ENCODE measurements at regions not wholly inside any gene's neighbourhood (a gene's known extent, or its start where the extent isn't known, plus 50 kb on each side); places are given as distances from the start of the nearest gene placed in this dataset.

GRCh38 chr15:47439146-47440111 is 277.9 kb upstream of the SEMA6D start:
- no peak overlapping the region for H2AFZ ChIP-seq (ENCODE audit: low read length)
- no peak overlapping the region; the same call in 1 of the 2 replicates for H2BK20ac ChIP-seq (ENCODE audit: low read length)
- H3K27me3 ChIP-seq (replicated peaks in 1 of 4; ENCODE audit: control insufficient read depth in 3 of 4, extremely low read depth in 1 of 4, insufficient read depth in 3 of 4, low read length in 3 of 4): no peaks in the 10 kb centered on the region
- TF ChIP-seq POLR2A (IDR thresholded peaks at IDR 0.05; ENCODE audit: control extremely low read depth in 1 of 2, low read depth in 2 of 2, low read length in 2 of 2): no peak
- TF ChIP-seq SUZ12 (IDR thresholded peaks at IDR 0.05; ENCODE audit: low read length): no peak
- TF ChIP-seq CHD1 (IDR thresholded peaks at IDR 0.05; ENCODE audit: low read depth, low read length): no peak
- TF ChIP-seq POLR2AphosphoS5 (IDR thresholded peaks at IDR 0.05; ENCODE audit: low read depth, low read length): no peak
- no peak overlapping the region for H2BK12ac ChIP-seq (ENCODE audit: low read depth, low read length)
- H4K8ac ChIP-seq (ENCODE audit: extremely low read depth, insufficient read depth, low read length): no peak overlapping the region
- H3K4me2 ChIP-seq (ENCODE audit: insufficient read depth in 1 of 2, low read depth in 2 of 2, low read length in 2 of 2): no peak overlapping the region
- no peak overlapping the region for H2BK120ac ChIP-seq (replicated peaks; ENCODE audit: low read depth, low read length)
- H4K5ac ChIP-seq (ENCODE audit: insufficient read length, low read depth, low read length): no peak overlapping the region
- H3K23ac ChIP-seq (ENCODE audit: insufficient read length): no peak overlapping the region
- ChIA-PET CTCF (ENCODE audit: partially characterized antibody) (interaction anchor here (1.2 kb wide), 1 partner anchor 32 kb away, joined by 4 read pairs; no protein-coding TSS in a partner anchor), POLR2A (ENCODE audit: partially characterized antibody) (no interaction called here)
- H3K23me2 ChIP-seq (ENCODE audit: low read depth, low read length): no peaks in the 10 kb centered on the region
- H4K91ac ChIP-seq (replicated peaks; ENCODE audit: insufficient read length, low read length): no peak overlapping the region
- H2BK15ac ChIP-seq (ENCODE audit: low read length): no peak overlapping the region
- H2AK5ac ChIP-seq (ENCODE audit: low read depth, low read length): no peak overlapping the region
- DNase-seq (ENCODE audit: low read depth in 1 of 2, low spot score in 2 of 2): no peak
- H4K20me1 ChIP-seq (replicated peaks in 1 of 2; ENCODE audit: control insufficient read depth in 1 of 2, insufficient read depth in 2 of 2, low read length in 2 of 2): no peaks in the 10 kb centered on the region
- no peaks in the 10 kb centered on the region for H3K36me3 ChIP-seq (ENCODE audit: control insufficient read depth in 2 of 4, insufficient read depth in 4 of 4, low read length in 3 of 4)
- no peak overlapping the region for H3K4ac ChIP-seq (replicated peaks; ENCODE audit: insufficient read length, low read depth, low read length)
- no peak overlapping the region for H3K56ac ChIP-seq (replicated peaks; ENCODE audit: insufficient read length, low read depth, low read length)
- no peak for FAIRE-seq
- H3K79me2 ChIP-seq (ENCODE audit: control insufficient read depth in 1 of 2, insufficient read depth in 2 of 2, low read length in 2 of 2): no peaks in the 10 kb centered on the region
- no peak overlapping the region for H3K9ac ChIP-seq (replicated peaks in 1 of 4; ENCODE audit: extremely low read depth in 1 of 4, low read depth in 3 of 4, low read length in 3 of 4)
- no peak overlapping the region for H3K27ac ChIP-seq (ENCODE audit: low read depth, low read length)
- H3K18ac ChIP-seq (ENCODE audit: extremely low read depth, low read length): no peak overlapping the region
- WGBS, 2 experiments (ENCODE audit: extremely low coverage in 1 of 2, insufficient coverage in 1 of 2, insufficient read length in 1 of 2, insufficient replicate concordance in 2 of 2, low coverage in 1 of 2, low lambda C conversion rate in 2 of 2, missing lambda C conversion rate in 1 of 2): 91% methylated on average over 5 of the region's 5 CpGs; no CpG with 5 or more reads in 1 of the 2 experiments
- no peak overlapping the region for H2BK5ac ChIP-seq (ENCODE audit: low read depth, low read length)
- H3K4me3 ChIP-seq (ENCODE audit: extremely low read depth in 1 of 4, insufficient read depth in 2 of 4, low read depth in 3 of 4, low read length in 4 of 4): no peak overlapping the region
- H3K79me1 ChIP-seq (ENCODE audit: low read depth, low read length): no peaks in the 10 kb centered on the region
- H3K4me1 ChIP-seq (replicated peaks in 1 of 4; ENCODE audit: control insufficient read depth in 3 of 4, insufficient read depth in 4 of 4, low read length in 3 of 4): peaks cover 0 to 8% (median 0%) of the 10 kb centered on the region in 4 experiments; a peak in 1 of 7 replicates
- no peaks in the 10 kb centered on the region for H3K9me3 ChIP-seq (ENCODE audit: insufficient read depth in 2 of 2, low read depth in 1 of 2, low read length in 1 of 2)
- H3K14ac ChIP-seq (ENCODE audit: insufficient read length): no peak overlapping the region

Data from H1 (cell line).